C4-2B (cell line): ENCODE measurements at regions not wholly inside any gene's neighbourhood (a gene's known extent, or its start where the extent isn't known, plus 50 kb on each side); places are given as distances from the start of the nearest gene placed in this dataset.
A peak's percentile ranks its signal among the peaks of the same experiment; 100 is the strongest.

ENCODE experiments used
- H3K27ac ChIP-seq: fragments of 450-650 bp; 2 replicates; pipeline ENCODE4 v1.5.1; 2017
- ZFX ChIP-seq: fragments of 450-650 bp; IDR thresholded peaks from 2 replicates; pipeline ENCODE4 v1.6.1; 2017
- TF ChIP-seq, protein P1 (sequence below): fragments of 450-650 bp; conservative IDR thresholded peaks from 2 replicates; pipeline ENCODE4 v1.5.1; 2017; ENCODE audit warnings: mild to moderate bottlenecking

DNA sequence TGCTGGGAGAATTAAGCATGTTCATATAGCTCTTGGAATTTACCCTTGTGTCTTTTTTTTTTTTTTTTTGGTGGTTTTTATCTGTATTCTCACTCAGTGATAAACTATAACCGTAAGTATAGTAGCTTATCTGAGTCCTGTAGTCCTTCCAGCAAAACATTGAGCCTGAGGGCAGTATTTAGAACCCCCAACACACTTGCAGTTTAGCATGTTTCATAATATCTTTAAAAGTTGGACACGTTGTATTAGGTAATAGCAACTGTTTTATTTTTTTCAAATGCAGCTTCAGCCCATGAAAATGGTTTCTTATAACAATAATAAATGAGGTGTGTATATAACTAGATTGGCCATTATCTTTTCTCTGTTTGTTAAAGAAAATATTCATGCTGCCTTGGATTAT lies 603.5 kb upstream of the HS6ST1 start:
- TF ChIP-seq, protein P1, sequence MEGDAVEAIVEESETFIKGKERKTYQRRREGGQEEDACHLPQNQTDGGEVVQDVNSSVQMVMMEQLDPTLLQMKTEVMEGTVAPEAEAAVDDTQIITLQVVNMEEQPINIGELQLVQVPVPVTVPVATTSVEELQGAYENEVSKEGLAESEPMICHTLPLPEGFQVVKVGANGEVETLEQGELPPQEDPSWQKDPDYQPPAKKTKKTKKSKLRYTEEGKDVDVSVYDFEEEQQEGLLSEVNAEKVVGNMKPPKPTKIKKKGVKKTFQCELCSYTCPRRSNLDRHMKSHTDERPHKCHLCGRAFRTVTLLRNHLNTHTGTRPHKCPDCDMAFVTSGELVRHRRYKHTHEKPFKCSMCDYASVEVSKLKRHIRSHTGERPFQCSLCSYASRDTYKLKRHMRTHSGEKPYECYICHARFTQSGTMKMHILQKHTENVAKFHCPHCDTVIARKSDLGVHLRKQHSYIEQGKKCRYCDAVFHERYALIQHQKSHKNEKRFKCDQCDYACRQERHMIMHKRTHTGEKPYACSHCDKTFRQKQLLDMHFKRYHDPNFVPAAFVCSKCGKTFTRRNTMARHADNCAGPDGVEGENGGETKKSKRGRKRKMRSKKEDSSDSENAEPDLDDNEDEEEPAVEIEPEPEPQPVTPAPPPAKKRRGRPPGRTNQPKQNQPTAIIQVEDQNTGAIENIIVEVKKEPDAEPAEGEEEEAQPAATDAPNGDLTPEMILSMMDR = no peak
- no peak for TF ChIP-seq ZFX
- H3K27ac ChIP-seq = no peak overlapping the region

- no peak overlapping the region for H3K27ac ChIP-seq
- TF ChIP-seq, protein P1 = no peak
These were observed 607.0 kb upstream of the HS6ST1 start for GRCh38 chr2:128925631-128926030.

DNA sequence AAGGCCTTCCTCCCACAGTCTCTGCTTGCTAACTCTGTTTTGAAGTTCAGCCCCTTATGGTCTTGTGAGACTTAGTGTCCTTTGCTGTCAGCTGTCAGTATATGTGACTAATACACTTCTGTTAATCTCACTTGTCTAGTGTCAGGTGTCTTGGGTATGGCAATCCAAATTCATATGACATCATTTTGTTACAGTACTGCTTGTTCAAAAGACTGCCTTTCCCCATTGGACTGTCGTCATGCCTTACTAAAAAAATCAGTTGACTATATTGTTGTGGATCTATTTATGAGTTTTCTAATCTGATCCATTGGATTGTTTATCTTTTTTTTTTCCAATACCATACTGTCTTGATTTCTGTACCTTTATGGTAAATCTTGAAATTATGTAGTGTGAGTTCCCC lies 611.4 kb upstream of the HS6ST1 start:
- no peak overlapping the region for H3K27ac ChIP-seq
- no peak for TF ChIP-seq ZFX
- TF ChIP-seq, protein P1 = no peak

DNA sequence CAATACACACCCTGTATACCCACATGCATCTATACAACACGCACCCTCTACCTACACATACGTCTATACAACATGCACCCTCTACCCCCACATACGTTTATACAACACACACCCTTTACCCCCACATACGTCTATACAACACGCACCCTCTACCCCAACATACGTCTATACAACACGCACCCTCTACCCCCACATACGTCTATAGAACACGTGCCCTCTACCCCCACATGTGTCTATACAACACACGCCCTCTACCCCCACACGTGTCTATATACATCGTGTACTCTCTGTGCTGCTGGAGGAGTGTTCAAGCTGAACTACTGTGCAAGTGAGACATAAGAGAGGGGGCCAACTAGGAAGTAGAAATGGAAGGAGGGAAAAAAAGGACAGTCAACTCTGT lies 621.7 kb upstream of the HS6ST1 start:
- no peak overlapping the region for H3K27ac ChIP-seq
- TF ChIP-seq, protein P1 = no peak
- TF ChIP-seq ZFX = no peak

- H3K27ac ChIP-seq = peak overlapping the region; percentile 24; the same call in 1 of the 2 replicates
- no peak for TF ChIP-seq ZFX
- TF ChIP-seq, protein P1 = no peak
These were observed 623.1 kb upstream of the HS6ST1 start for GRCh38 chr2:128941751-128942150.

DNA sequence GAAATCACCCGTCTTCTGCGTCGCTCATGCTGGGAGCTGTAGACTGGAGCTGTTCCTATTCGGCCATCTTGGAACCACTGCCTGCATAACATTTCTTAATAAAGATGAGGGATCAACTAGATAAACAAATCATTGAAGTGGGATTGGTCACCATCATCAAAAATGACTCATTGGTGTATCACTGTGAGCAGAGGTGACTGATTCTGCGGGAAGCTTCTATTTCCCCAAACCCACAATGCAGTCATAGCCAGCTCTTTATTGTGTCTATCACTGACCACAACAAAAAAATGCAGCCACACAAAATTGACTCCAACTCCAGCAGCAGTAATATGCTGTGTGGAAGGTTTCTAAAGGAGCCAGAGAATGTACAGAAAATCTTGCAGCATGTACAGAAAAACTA lies 630.7 kb upstream of the HS6ST1 start:
- TF ChIP-seq ZFX = no peak
- TF ChIP-seq, protein P1 = no peak
- H3K27ac ChIP-seq = no peak overlapping the region

DNA sequence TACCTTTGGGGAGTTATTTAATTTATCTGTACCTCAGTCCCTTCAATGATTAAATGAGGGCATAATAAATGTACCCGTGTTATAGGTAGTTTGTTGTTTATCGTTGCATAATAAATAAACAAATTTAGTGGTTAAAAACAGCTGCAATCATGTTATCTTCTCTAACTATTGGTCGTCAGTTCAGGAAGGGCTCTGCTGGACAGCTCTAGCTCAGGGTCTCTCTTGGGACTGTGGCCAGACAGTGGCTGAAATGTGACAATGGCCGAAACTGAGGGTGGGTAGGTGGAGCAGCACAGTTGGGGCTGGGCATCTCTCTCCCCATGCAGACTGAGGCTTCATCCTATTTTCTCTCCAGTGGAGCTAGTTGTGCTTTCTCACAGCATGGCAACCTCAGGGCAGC lies 632.1 kb upstream of the HS6ST1 start:
- no peak overlapping the region for H3K27ac ChIP-seq
- no peak for TF ChIP-seq ZFX
- TF ChIP-seq, protein P1 = no peak
